ENCODE measurements at regions not wholly inside any gene's neighbourhood (a gene's known extent, or its start where the extent isn't known, plus 50 kb on each side); places are given as distances from the start of the nearest gene placed in this dataset.

DNA sequence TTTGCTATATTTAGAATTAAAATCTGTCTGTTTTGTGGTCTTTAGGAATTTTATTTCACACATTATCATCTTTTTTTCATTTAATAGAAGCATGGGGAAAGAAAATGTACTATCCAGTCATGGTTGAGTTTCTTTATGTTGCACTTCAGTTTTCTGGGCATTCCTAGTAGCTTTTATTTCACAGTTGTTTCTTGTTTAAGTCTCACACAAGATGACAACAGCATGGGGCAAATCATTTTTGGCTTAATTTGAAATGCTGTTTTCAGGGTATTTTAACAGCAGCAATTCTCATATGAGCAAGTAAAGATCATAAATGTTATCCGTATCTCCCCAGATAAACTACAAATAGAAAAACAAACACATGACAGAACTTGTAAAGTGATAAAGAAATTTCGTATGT lies 1600.2 kb downstream of the PCDH9 start:
- Histone ChIP-seq H3K9me3 (ENCODE audit: control insufficient read depth, low read depth, low read length) (no peaks in the 10 kb centered on the region), H3K14ac (ENCODE audit: insufficient read depth, low read length) (no peak overlapping the region), H3K27me3 (ENCODE audit: insufficient read depth, low read length) (no peaks in the 10 kb centered on the region; the same call in 1 of the 2 replicates), H3K4ac (ENCODE audit: low read depth, low read length) (no peak overlapping the region), H2BK12ac (ENCODE audit: insufficient read length, low read depth, low read length) (no peak overlapping the region), H3K4me1 (ENCODE audit: insufficient read depth, low read length) (no peaks in the 10 kb centered on the region), H3K23me2 (ENCODE audit: insufficient read length, low read depth, low read length, poor library complexity, severe bottlenecking) (no peaks in the 10 kb centered on the region), H2BK15ac (ENCODE audit: low read depth, low read length) (no peak overlapping the region), H3K23ac (ENCODE audit: insufficient read length, low read depth, low read length) (no peak overlapping the region), H4K8ac (replicated peaks; ENCODE audit: insufficient read length, low read depth, low read length) (no peak overlapping the region), H3K27ac (ENCODE audit: insufficient read length, low read depth, low read length) (no peak overlapping the region), H4K5ac (ENCODE audit: insufficient read length, low read depth, low read length) (no peak overlapping the region), H4K91ac (ENCODE audit: insufficient read length, low read depth, low read length) (no peak overlapping the region), H3K9ac (ENCODE audit: extremely low read depth, insufficient read length, low read length) (no peak overlapping the region), H2BK20ac (ENCODE audit: low read depth, low read length, poor library complexity, severe bottlenecking) (no peak overlapping the region), H2AFZ (ENCODE audit: low read length) (no peak overlapping the region), H2BK120ac (ENCODE audit: low read depth, low read length, poor library complexity, severe bottlenecking) (no peak overlapping the region), H2BK5ac (ENCODE audit: insufficient read length, low read length) (no peak overlapping the region), H3K4me2 (ENCODE audit: insufficient read depth, insufficient read length, low read length) (no peak overlapping the region), H2AK5ac (ENCODE audit: insufficient read length, low read length) (no peak overlapping the region), H3T11ph (ENCODE audit: low read length) (no peak overlapping the region), H3K18ac (ENCODE audit: insufficient read length, low read depth, low read length) (no peak overlapping the region), H3K79me2 (ENCODE audit: insufficient read depth, low read length) (no peaks in the 10 kb centered on the region), H4K20me1 (ENCODE audit: control insufficient read depth, insufficient read depth, insufficient read length) (no peaks in the 10 kb centered on the region), H3K56ac (ENCODE audit: insufficient read length, low read depth, low read length) (no peak overlapping the region), H3K79me1 (ENCODE audit: insufficient read depth, low read depth, low read length, poor library complexity, severe bottlenecking) (no peaks in the 10 kb centered on the region)
- Mint-ChIP-seq H3K27me3 (ENCODE audit: low read depth) (no peaks in the 10 kb centered on the region), H3K36me3 (ENCODE audit: insufficient read depth in 1 of 3, low read depth in 3 of 3) (no peaks in the 10 kb centered on the region), H3K27ac (no peak overlapping the region; a peak in 1 of 7 replicates), H3K4me1 (peaks cover 0 to 4% of the 10 kb centered on the region in 2 experiments; a peak in 2 of 4 replicates), H3K9me3 (no peaks in the 10 kb centered on the region), H3K4me3 (no peak overlapping the region)
- no peak for DNase-seq
- WGBS (ENCODE audit: extremely low coverage, insufficient read length, low lambda C conversion rate), result no CpG with 5 or more reads among the region's 2 CpGs
- no peak for TF ChIP-seq CTCF (conservative IDR thresholded peaks at IDR 0.05)
